Epidermal melanocyte (primary cell): ENCODE measurements at regions not wholly inside any gene's neighbourhood (a gene's known extent, or its start where the extent isn't known, plus 50 kb on each side); places are given as distances from the start of the nearest gene placed in this dataset.
"Not testable (repeated sequence)": the region's sequence is repeated elsewhere in the genome, so short reads cannot be mapped to it uniquely, and the experiment has no call there.

Experiments used
- DNase-seq: peaks from one replicate; pipeline ENCODE4 v3.0.0; 2011; ENCODE audit warnings: low spot score; ENCODE audit not compliant: insufficient read length

DNA sequence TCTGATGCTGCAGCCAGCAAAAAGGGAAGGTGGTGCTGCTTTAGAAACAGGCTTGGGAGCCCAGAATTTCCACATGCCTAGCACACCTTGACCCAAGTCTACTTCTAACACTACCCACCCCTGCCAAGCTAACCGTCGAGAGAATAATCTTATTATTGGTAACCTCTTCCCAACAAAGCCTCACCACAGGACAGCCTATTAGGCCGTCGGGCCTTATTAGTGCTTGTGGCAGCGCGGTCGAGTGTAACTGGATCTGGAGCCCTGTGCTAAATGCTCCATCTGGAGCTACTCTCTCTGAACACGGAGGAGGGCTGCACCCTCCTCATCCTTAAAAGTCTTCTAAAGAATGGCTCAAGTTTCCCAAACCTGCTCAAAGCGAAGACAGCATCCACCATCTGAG is 165.5 kb upstream of the NFIA start:
- DNase-seq = no peak

DNA sequence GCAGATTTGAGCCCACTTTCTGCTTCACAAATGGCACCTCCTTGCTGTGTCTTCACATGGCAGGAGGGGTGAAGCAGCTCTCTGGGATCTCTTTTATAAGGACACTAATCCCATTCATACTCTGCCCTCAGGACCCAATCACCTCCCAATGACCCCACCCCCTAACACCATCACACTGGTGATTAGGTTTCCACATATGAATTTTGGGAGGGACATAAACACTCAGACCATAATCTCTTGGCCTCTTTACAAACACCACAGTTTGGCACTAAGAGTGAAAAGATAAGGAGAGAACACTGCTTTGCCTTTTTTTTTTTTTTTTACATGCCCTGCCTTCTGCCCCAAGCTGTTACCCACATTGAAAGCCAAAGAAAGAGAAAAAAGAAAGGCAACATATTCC is 166.2 kb upstream of the NFIA start:
- no peak for DNase-seq

DNA sequence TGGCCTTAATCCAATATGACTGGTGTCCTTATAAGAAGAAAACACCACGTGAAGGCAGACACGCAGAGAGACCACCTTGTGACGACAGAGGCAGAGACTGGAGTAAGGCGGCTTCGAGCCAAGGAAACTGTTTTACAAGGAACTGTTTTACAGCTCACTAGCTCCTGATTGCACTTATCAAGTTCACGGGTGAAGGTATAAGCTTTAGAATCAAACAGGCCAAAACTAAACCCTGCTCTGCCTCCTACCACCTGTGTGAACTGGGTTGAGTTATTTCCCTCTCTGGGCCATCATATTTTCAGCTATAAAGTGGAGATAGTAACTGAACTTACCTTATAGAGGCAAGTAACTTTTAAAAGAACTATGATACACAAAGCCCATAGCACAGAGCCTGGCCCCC is 166.9 kb upstream of the NFIA start:
- DNase-seq = no peak

DNA sequence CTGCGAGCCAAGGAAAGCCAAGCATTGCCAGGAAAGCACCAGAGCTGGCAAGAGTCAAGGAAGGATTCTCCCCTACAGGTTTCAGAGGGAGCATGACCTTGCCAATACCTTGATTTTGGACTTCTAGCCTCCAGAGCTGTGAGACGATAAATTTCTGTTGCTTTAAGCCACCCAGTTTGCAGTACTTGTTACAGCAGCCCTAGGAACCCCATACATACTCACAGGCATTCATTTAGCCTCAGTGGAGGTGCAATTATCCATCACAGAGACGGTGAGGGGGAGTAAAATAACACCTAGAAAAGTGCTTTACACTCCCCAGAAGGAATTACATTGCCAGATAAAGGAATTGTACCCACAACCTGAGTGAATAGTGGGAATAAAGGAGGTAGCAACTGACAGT is 167.4 kb upstream of the NFIA start:
- DNase-seq = no peak

DNA sequence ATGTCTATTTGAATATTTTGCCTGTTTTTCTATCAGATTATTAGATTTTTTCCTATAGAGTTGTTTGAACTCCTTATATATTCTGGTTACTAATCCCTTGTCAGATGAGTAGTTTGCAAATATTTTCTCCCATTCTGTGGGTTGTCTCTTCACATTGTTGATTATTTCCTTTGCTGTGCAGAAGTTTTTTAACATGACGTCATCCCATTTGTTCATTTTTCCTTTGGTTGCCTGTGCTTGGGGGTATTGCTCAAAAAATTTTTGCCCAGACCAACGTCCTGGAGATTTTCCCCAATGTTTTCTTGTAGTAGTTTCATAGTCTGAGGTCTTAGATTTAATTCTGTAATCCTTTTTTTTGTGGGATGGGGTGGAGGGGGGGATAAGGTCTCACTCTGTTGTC is 168.7 kb upstream of the NFIA start:
- not testable (repeated sequence) for DNase-seq

DNA sequence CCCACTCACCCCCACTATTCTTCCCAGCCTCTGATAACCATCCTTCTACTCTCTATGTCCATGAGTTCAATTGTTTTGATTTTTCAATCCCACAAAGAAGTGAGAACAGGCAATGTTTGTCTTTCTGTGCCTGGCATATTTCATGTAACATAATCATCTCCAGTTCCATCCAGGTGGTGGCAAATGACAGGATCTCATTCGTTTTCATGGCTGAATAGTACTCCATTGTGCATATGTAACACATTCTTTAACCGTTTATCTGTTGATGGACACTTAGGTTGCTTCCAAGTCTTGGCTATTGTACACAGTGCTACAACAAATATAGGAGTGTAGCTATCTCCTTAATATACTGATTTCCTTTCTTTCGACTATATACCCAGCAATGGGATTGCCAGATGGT is 169.3 kb upstream of the NFIA start:
- DNase-seq = no peak

DNA sequence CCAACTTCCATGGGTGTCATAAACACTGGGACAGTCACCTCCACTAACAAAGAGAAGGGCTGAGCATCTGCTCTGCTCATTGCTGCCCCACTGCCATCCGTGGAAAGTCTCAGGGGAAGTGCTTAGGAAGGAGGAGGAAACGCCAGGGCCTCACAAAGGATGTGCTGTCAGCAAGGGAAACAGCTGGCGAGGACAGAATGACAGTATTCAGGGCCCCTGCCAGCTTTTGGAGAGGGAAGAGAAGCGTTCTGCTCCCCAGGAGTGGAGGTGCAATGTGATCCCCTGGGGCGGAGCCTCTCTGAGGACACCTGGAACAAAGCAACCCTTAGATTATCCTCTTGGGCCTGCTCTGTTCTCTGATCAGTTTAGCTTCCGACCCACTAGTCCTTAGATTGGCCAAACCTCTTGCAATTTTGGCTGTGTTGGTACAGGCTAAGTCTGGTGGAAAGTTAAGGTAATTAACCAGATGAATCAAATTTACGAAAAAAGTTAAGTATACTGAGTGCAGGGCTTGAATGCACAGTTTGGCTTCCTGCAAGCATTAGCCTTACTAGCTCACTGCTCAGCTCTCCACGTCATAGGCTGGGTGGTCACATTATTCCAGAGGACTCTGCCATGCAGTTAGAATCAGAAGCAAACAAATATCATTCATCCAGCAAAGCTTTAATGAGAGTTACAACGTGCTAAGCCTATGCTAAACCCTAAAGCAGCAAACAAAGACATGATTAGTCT is 170.2 kb upstream of the NFIA start:
- DNase-seq = no peak

DNA sequence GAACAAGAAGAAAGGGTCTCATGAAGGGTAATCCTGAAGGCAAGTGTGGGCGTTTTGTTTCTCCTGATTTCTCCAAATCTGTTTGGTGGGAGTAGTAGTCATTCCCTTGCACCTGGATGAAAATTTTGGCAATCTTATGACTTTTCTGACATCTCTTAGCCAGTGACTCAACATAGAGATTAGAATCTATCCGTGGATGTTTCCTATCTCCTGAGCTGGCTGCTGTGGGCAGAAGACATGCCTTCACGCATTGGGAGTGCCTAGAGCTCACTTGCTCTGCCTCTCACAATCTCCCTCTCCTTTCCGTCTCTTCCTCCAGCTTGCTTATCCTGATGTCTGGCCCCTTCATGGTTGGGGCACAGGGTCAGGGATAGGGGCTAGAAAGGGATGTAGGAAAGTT is 174.2 kb upstream of the NFIA start:
- DNase-seq = no peak

DNA sequence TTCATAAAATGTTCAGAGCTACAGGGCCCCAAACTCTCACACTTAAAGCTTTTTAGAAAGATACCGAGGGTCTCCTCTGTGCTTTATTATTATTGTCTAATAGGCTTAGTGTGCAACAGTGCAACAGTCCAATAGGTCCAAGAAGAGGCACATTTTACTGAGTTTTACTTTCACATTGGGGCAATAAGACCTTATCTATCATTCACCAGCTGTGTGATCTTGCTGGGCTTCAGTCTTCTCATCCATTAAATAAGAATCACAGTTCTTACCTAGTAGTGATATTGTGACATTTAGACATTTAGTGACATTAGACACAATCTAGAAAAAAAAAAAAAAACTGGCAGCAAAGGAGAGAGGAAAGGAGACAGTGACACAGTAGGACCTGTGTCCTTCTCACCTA is 175.8 kb upstream of the NFIA start:
- DNase-seq = no peak

DNA sequence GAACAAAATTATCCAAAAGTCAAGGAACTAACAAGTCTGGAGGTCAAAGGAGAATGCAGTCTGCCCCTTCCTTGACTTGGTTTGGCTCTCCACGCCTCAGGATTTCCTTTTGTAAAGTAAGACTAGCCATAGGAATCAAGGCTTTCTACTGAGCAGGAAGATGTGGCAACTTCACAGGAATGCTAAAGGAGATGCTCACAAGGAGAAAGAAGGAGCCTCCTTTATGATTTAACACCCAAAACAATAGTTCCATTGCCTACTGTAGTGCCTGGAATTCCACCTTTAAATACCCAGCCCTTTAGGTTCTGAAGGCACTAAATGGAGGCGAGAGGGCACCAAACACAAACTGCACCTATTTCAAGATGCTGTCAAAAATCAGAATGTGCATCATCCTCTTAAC is 176.3 kb upstream of the NFIA start:
- no peak for DNase-seq

DNA sequence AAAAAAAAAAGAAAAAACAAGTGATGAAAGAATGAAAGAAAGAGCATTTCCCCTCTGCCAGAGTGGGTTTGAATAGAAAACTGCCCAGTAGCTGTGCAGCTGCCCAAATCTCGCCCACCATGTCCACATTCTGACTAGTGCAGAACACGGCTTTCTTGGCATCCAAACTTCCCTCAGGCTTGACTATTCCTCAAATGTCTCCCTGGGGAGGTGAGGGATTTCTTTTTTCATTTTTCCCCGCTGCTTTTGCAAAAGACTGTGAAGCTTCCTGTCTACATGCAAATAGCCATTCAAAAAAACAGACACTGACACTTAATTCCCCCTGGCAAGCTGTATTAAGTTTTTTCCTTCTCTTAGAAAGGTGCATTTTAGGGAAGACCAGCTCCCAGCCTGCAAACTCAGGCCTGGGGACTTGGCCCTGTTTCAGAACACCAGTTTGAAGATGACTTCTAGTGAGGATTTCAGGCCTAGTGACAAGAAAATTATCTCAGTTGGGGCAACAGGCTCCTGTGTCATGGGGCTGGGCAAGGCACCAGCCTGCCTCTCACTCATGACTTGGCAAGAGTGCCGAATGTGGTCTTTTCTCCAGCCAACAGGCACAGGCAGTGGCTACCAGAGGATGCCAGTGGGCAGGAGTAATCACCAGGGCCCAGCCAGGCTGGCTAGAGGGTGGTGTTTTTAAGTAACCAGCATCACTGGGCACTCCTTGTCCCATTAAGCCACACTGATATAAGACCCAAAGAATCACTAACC is 178.1 kb upstream of the NFIA start:
- DNase-seq = no peak

DNA sequence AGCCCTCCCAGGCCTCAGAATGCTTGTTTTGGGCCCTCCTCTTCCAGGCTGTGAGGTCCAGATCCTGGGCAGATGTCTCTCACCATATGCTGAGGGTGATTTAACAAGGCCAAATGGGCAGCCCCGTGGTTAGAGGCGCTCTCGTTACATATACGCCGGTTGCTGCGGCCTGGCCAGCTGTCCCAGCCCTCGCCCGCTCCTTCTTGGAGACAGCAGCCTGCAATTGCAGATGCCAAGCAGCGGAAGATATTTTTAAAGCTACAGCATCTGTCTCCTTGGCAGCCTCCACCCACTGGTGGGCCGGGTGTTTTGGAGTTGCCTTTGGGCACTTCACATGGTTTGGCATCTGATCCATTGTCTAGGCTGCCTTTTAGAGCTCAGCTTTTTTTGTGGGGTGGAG is 178.8 kb upstream of the NFIA start:
- DNase-seq = no peak

DNA sequence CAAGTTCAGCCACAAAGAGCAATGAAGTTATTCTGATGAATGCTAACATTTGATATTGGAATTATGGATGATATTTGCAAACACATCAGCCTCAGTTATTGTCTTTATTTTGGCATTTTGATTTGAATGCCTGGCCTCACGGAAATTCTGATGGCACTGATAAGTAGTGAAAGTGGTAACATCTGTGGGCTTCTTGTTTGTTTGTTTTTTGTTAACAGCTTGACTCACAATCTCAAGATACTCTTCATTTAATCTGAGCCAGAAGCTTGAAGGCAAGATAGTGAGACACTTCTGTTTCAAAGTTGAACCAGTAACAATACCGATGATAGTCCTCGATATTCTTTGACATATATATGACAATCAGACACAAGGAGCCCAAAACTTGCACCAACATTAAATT is 182.9 kb upstream of the NFIA start:
- no peak for DNase-seq

DNA sequence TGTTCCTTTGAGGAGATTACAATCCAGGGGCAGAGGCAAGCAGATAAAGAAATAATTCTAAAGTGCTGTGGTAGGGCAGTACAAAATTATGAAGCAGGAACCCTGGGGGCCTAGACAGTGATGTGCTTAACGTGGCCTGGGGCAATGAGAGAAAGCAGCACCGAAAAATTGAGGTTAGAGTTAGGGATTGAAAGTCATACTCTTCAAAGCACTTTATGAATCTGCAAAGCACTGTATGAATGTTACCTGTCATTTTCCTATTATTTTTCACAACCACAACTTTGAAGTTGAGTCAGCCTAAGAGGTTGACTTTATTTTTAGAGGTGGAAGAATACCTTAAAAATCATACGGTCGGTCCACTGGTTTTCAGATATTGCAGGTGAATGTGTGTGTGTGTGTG is 183.4 kb upstream of the NFIA start:
- DNase-seq = no peak

DNA sequence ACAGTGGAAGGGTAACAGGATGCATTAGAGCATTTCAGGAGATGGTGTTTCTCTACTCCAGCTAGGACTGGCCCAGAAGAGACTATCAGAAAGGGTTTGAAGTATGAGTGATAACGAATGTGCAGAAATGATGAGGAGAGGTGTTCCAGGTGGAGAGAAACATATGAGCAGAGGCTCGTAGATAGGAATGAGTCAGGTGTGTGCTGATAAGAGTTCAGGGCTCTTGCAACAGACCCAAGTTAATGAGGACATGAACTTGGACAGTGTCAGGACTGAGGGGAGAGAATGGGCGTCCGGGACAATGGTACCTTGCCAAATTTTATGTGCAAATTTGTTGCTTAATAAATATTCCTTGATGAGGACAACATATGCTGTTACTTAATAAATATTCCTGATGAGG is 183.9 kb upstream of the NFIA start:
- DNase-seq = no peak

DNA sequence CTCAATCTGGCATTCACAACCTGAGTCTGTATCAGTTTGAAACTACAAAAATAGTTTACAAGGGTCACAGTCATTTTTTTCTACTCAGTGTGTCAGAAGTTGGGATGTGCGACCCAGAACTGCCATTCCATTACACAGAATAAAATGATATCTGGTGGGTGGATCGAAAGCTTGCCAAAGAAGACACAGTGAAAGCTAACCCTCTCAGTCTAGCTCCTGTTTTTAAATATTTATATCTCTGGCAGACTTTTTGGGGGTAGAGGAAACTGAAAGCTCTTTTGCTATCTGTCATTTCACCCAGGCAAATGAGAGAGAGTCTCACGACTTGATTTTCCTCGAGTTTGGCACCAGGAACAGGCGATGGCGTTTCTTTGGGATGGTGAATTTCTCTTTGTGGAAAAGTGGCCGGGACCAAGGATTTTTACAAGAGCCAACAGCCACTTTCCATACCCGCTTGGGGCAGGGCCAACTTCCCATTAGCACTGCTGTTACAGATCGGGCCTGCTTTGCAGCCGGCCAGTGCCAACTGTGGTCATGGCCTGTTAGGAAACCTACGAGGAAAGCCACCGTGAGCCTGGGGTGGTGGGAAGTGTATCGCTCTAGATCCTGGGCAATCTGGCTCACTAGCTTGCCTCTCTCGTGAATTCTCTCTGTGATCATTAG is 185.5 kb upstream of the NFIA start:
- DNase-seq = no peak

DNA sequence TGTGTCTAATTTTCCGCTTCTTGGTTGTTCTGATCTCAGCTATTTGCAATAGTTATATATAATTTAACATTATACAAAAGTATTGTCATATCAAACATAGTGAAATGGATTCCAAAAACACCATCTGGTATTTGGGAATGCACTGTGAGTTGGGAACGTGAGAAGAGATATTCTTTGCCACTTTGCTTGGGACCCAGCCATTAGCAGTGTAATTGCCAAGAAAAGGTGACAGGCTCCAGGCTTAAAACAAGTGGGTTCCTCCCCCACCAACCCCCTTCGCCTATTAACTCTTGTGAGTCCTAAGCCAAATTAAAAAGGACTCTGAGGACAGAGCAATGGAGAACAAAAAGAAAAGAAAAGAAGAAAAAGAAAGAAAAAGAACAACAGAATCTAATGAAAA is 186.7 kb upstream of the NFIA start:
- DNase-seq = no peak

DNA sequence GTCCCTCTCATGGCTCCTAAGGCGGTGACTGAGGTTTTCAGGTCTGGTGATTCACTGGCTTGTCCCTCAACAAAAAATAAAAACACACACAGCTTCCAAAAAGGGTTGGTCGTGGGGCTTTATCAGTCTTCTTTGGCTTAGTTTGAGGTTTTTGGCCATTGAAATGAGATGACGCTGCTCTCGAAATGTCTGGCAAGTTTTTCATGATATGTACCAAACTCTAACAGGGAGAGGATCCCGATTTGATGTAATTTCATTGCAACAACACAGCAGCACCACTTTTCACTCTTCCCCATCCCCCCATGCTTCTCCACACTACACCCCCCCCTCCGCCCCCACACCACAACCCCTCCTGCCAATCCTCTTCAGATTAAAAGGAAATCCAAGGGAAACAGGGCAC is 187.1 kb upstream of the NFIA start:
- no peak for DNase-seq

DNA sequence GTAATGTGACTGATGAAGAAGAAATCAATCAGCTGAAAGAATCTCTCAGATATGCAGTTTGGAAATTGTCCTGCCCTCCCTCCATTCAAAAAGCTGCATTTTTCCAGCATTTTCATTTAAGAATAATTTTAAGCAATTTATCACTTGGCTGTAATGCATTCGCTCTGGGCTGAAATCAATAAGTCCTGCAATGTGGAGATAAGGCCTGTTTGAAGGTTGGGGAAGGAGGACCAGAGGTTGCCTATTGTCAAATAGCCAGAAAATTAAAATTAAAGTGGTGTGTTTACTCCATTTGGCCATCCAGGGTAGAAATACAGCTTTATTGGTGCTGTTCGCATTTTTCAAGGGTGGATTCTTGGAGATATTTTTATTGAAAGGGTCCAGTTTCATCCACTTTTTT is 187.6 kb upstream of the NFIA start:
- no peak for DNase-seq

DNA sequence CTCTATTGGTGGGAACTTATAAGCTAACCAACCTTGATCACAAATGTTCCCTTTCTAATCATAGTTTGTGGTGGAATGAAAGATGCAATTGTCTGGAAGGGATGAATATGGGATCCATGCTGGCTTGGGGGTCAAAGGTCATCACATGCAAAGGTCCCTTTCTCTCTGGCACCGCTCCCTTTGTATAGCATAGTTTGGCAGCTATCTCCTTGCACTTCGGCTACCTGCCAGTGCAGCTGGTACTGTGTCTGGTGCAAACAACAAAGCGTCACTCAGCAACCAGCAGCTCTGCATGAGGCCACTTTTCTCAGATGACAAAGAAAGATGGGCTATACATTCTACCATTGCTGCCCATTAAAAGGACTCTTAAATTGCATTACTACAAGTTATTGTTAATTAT is 188.2 kb upstream of the NFIA start:
- no peak for DNase-seq

DNA sequence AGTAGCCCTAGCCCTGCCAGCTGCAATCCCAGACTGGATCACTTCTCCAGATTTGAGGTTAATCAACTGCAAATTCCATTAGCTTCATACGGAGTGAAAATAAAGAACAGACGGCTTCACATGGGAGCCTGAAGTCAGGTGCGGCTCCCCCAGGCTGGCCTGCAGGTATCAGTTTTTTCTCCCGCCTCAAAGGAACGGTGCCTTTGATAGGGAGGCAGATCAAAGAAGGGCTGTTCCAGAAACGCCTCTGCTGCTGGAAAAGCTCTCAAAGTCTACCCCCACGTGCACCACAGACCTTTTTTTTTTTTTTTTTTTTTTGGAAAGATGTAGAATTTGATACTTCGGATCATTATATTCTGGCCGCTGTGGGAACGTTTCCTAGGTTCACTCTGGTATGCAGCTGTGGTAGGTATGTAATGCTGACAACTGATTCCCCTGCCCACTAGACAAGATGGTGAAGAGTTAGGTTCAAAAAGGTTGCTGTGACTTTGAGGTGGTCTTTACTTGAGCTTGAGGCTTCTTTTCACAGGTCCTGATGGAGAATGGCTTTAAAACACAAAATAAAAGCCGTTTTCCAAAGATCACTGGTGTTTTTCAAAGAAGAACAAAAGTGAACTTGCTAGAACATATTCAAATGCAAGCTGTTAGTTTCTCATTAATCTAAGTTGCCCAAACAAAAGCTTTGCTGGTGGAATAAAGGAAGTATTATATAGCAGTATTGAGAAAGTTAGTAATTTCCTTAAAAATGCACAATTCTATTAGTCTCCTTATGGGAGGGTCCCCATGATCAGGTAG is 189.0 kb upstream of the NFIA start:
- DNase-seq = no peak

DNA sequence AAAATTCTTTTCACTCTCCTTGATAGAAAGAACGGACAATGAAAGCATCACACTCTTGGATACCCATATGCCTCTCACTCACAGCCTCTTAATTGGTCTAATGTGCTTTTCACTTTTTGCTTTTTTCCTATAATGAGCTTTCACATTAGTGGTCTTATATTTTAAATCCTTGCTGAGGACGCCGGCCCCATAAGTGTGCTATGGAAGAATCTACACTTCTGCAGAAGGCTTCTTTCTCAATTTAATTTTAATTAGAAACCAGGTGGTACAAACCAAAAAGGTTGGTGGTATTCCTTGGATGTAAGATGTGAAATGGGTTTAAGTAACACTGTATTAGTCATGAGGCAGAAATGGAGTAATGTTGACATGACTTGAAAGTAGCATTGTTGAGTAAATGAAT is 190.6 kb upstream of the NFIA start:
- DNase-seq = no peak
